SK-N-SH treated with all-trans-retinoic acid at 6 μM for 48 hours (cell line): ENCODE measurements at regions not wholly inside any gene's neighbourhood (a gene's known extent, or its start where the extent isn't known, plus 50 kb on each side); places are given as distances from the start of the nearest gene placed in this dataset.

ENCODE experiments used
- ARNTL ChIP-seq: fragments of 450-650 bp; formaldehyde crosslinking; IDR thresholded peaks from 2 replicates; pipeline ENCODE4 v1.5.0; 2020; ENCODE audit warnings: low read depth, mild to moderate bottlenecking, moderate library complexity, borderline replicate concordance
- BACH2 ChIP-seq: fragments of 250-450 bp; sonication (Bioruptor Pico); IDR thresholded peaks from 2 replicates; pipeline ENCODE4 v1.9.0; 2021; ENCODE audit warnings: mild to moderate bottlenecking, borderline replicate concordance
- CSDC2 ChIP-seq: fragments of 250-450 bp; sonication (Bioruptor Pico); IDR thresholded peaks from 2 replicates; pipeline ENCODE4 v1.5.0; 2020; ENCODE audit warnings: mild to moderate bottlenecking, moderate library complexity
- GLIS3 ChIP-seq: fragments of 250-450 bp; sonication (Bioruptor Pico); IDR thresholded peaks from 2 replicates; pipeline ENCODE4 v1.5.0; 2020; ENCODE audit warnings: mild to moderate bottlenecking, moderate library complexity
- OSR1 ChIP-seq: fragments of 250-450 bp; sonication (Bioruptor Pico); IDR thresholded peaks from 2 replicates; pipeline ENCODE4 v1.8.0; 2022; ENCODE audit warnings: moderate library complexity, mild to moderate bottlenecking, inconsistent platforms
- SNAI2 ChIP-seq: fragments of 250-450 bp; sonication (Bioruptor Pico); IDR thresholded peaks from 2 replicates; pipeline ENCODE4 v1.5.0; 2020; ENCODE audit warnings: mild to moderate bottlenecking, moderate library complexity
- TOX ChIP-seq: fragments of 250-450 bp; sonication (Bioruptor Pico); IDR thresholded peaks from 2 replicates; pipeline ENCODE4 v1.8.0; 2021; ENCODE audit warnings: mild to moderate bottlenecking, moderate library complexity, borderline replicate concordance
- ZFP3 ChIP-seq: fragments of 250-450 bp; sonication (Bioruptor Pico); IDR thresholded peaks from 2 replicates; pipeline ENCODE4 v1.5.0; 2020; ENCODE audit warnings: mild to moderate bottlenecking, moderate library complexity
- ZFP30 ChIP-seq: fragments of 450-650 bp; formaldehyde crosslinking; IDR thresholded peaks from 2 replicates; pipeline ENCODE4 v1.5.0; 2022; ENCODE audit warnings: mild to moderate bottlenecking, moderate library complexity
- TF ChIP-seq, protein P1 (sequence below): fragments of 250-450 bp; sonication (Bioruptor Pico); IDR thresholded peaks from 2 replicates; pipeline ENCODE4 v1.8.0; 2021; ENCODE audit warnings: low read depth, mild to moderate bottlenecking, moderate library complexity, borderline replicate concordance
- TF ChIP-seq, protein P2 (sequence below): fragments of 250-450 bp; sonication (Bioruptor Pico); IDR thresholded peaks from 2 replicates; pipeline ENCODE4 v1.5.1; 2021; ENCODE audit warnings: mild to moderate bottlenecking, moderate library complexity
- TF ChIP-seq, protein P3 (sequence below): fragments of 250-450 bp; sonication (Bioruptor Pico); IDR thresholded peaks from 2 replicates; pipeline ENCODE4 v1.8.0; 2020; ENCODE audit warnings: mild to moderate bottlenecking, moderate library complexity, borderline replicate concordance
- TF ChIP-seq, protein P4 (sequence below): fragments of 250-450 bp; sonication (Bioruptor Pico); IDR thresholded peaks from 2 replicates; pipeline ENCODE4 v1.5.1; 2020; ENCODE audit warnings: low read depth, mild to moderate bottlenecking, moderate library complexity

DNA sequence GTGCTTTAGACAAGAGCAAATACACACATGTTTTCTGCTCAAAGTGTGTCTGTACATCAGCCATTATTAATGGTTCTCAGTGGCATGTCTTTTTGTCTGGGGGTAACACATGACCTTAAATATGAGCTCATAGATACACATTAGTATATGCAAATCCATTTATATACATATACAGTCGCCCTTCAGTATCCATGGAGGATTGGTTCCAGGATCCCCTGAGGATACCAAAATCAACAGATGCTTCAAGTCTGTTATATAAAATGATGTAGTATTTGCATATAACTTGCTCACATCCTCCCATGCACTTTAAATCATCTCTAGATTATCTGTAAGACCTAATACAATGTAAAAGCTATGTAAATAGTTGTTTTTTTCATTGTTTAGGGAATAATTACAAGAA lies 298.1 kb downstream of the OLFM4 start:
- no peak for TF ChIP-seq SNAI2
- TF ChIP-seq, protein P1, sequence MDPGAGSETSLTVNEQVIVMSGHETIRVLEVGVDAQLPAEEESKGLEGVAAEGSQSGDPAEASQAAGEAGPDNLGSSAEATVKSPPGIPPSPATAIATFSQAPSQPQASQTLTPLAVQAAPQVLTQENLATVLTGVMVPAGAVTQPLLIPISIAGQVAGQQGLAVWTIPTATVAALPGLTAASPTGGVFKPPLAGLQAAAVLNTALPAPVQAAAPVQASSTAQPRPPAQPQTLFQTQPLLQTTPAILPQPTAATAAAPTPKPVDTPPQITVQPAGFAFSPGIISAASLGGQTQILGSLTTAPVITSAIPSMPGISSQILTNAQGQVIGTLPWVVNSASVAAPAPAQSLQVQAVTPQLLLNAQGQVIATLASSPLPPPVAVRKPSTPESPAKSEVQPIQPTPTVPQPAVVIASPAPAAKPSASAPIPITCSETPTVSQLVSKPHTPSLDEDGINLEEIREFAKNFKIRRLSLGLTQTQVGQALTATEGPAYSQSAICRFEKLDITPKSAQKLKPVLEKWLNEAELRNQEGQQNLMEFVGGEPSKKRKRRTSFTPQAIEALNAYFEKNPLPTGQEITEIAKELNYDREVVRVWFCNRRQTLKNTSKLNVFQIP (CRISPR knock-in tag) = no peak
- TF ChIP-seq OSR1 = no peak
- no peak for TF ChIP-seq ARNTL
- TF ChIP-seq TOX (CRISPR knock-in tag) = no peak
- no peak for TF ChIP-seq GLIS3 (CRISPR knock-in tag)
- TF ChIP-seq BACH2 (CRISPR knock-in tag) = no peak
- TF ChIP-seq, protein P2, sequence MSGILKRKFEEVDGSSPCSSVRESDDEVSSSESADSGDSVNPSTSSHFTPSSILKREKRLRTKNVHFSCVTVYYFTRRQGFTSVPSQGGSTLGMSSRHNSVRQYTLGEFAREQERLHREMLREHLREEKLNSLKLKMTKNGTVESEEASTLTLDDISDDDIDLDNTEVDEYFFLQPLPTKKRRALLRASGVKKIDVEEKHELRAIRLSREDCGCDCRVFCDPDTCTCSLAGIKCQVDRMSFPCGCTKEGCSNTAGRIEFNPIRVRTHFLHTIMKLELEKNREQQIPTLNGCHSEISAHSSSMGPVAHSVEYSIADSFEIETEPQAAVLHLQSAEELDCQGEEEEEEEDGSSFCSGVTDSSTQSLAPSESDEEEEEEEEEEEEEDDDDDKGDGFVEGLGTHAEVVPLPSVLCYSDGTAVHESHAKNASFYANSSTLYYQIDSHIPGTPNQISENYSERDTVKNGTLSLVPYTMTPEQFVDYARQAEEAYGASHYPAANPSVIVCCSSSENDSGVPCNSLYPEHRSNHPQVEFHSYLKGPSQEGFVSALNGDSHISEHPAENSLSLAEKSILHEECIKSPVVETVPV (CRISPR knock-in tag) = no peak
- TF ChIP-seq, protein P3, sequence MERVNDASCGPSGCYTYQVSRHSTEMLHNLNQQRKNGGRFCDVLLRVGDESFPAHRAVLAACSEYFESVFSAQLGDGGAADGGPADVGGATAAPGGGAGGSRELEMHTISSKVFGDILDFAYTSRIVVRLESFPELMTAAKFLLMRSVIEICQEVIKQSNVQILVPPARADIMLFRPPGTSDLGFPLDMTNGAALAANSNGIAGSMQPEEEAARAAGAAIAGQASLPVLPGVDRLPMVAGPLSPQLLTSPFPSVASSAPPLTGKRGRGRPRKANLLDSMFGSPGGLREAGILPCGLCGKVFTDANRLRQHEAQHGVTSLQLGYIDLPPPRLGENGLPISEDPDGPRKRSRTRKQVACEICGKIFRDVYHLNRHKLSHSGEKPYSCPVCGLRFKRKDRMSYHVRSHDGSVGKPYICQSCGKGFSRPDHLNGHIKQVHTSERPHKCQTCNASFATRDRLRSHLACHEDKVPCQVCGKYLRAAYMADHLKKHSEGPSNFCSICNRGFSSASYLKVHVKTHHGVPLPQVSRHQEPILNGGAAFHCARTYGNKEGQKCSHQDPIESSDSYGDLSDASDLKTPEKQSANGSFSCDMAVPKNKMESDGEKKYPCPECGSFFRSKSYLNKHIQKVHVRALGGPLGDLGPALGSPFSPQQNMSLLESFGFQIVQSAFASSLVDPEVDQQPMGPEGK = no peak
- no peak for TF ChIP-seq ZFP30 (CRISPR knock-in tag)
- no peak for TF ChIP-seq CSDC2 (CRISPR knock-in tag)
- TF ChIP-seq, protein P4, sequence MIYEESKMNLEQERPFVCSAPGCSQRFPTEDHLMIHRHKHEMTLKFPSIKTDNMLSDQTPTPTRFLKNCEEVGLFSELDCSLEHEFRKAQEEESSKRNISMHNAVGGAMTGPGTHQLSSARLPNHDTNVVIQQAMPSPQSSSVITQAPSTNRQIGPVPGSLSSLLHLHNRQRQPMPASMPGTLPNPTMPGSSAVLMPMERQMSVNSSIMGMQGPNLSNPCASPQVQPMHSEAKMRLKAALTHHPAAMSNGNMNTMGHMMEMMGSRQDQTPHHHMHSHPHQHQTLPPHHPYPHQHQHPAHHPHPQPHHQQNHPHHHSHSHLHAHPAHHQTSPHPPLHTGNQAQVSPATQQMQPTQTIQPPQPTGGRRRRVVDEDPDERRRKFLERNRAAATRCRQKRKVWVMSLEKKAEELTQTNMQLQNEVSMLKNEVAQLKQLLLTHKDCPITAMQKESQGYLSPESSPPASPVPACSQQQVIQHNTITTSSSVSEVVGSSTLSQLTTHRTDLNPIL = no peak
- TF ChIP-seq ZFP3 (CRISPR knock-in tag) = no peak
